ENCODE measurements at regions not wholly inside any gene's neighbourhood (a gene's known extent, or its start where the extent isn't known, plus 50 kb on each side); places are given as distances from the start of the nearest gene placed in this dataset.
"Not testable (repeated sequence)": the region's sequence is repeated elsewhere in the genome, so short reads cannot be mapped to it uniquely, and the experiment has no call there.

DNA sequence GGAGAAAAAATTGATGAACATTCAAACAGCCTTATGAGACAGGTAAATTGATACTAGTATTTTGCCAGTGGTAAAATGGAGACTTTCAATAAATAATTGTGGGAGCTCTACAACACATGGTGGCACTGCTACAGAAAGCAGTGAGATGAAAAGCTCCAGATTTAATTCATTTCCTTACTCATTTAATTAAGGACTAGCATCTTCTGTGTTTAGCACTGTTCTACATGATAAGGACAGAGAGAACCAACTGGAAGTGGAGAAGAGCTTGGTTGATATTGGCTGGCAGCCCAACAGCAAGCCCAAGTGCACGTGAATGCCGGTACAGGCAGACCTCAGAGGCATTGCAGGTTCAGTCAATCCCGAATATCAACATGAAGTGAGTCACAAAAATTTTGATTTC is 470.4 kb upstream of the MYT1L start:
- intact Hi-C loops (cut with micrococcal nuclease): no loop called here
- DNase-seq: no peak
- ATAC-seq: no peak

- ATAC-seq: no peak
- intact Hi-C loops (cut with micrococcal nuclease): no loop called here
- no peak for DNase-seq
Measured at GRCh38 chr2:2800697-2801096, 469.6 kb upstream of the MYT1L start.

- intact Hi-C loops (cut with micrococcal nuclease): no loop called here
- ATAC-seq (no peak), DNase-seq (no peak)
Measured at GRCh38 chr2:2800001-2800400, 468.9 kb upstream of the MYT1L start.

DNA sequence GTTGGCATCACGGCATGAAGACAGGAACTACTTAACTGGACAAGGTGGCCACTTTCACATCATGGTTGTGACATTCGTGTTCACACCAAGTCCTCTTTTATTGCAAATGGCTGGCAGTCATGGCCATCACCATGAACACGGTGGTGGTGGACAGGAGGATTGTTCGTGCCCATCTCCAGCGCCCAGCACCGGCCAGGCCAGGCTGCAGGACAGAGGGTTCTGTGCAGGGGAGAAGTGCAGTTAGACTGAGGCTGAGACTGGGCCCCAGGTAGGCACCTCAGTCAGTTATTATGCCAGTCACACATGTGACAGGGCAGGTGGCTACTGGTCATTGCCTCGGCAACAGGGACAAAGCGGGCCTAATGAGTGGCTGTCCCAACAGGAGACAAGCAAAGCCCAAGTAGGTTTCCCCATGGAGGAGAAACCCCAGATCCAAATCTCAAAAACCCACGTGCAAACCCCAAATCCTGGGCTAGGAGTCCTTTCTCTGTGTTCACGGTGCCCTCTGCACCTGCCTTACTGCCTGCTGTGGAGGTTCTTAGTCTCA is 468.1 kb upstream of the MYT1L start:
- ATAC-seq (no peak), DNase-seq (no peak)
- intact Hi-C loops (cut with micrococcal nuclease): no loop called here

DNA sequence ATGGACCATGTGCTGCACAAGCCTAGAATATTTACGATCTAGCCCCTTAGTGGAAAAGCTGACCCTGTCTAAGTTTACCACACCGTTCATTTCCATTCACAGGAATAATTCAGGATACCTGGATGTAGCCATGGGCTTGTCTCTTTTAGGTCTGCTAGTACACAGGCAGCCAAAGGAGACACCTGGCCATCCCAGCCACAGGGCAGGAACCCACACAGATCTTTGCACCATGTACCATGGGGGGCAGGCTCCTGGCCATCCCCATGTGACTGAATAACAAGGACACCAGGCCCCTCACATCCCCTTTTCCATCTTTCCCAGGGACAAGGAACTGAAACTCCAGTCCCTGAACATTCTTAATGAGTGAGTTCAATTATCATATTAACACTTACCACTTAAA is 467.3 kb upstream of the MYT1L start:
- no peak for ATAC-seq
- intact Hi-C loops (cut with micrococcal nuclease): no loop called here
- no peak for DNase-seq

- intact Hi-C loops (cut with micrococcal nuclease): no loop called here
- DNase-seq (no peak), ATAC-seq (no peak)
Measured at GRCh38 chr2:2797797-2798196, 466.7 kb upstream of the MYT1L start.

GRCh38 chr2:2796207-2796606 is 465.1 kb upstream of the MYT1L start:
- DNase-seq (no peak), ATAC-seq (no peak)
- intact Hi-C loops (cut with micrococcal nuclease): no loop called here

DNA sequence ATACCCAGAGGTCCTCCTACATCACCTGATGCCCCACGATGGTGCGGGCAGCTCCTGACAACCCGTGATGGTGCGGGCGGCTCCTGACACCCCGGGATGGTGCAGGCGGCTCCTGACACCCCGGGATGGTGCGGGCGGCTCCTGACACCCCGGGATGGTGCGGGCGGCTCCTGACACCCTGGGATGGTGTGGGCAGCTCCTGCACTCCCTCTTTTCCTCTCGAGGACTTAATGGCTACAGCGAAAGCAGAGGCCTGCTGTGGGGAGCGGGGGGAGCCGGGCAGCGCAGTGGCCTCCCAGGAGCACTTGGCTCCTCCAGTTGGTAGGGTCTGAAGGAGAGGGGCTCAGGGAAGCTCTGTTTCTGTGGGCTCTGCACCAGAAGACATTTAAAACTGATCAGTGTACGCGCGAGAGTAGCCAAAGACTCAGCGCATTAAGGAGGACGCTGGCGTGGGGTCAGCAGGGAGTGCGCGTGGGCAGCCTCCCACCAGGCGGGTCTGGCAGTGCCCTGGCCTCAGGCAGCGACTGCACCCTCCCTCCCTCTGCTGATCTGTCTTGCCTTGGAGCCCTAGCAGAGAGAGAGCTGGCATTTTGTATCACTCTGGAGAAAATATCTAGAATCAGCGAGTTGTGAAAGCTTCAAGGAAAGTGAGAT is 464.5 kb upstream of the MYT1L start:
- no peak for ATAC-seq
- no peak for DNase-seq
- intact Hi-C loops (cut with micrococcal nuclease): no loop called here

DNA sequence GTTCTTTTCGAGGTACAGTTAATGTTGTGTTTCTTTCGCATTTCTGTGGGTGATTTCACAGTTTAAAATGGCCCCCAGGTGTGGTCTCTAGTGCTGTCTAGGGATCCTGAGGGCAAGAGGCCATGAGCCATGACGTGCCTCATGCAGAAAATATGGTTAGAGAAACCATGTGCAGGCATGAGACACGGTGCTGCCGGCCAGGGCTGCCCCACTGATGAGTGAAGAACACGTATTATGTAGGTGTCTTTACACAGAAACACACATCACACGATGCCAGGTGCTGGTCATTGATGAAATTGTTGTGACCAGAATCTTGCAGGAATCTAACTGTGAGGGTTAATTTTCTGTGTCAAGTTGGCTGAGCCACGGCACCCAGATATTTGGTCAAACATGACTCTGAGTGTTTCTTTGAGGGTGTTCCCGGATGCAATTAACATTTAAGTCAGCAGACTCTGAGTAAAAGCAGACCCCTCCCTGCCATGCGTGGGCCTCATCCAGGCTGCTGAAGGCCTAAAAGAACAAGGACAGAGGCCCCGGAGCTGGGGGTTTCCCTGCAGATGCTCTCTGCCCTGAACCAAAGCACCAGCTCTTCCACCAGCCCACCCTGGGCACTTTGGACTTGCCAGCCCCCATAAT is 463.0 kb upstream of the MYT1L start:
- ATAC-seq (no peak), DNase-seq (no peak)
- intact Hi-C loops (cut with micrococcal nuclease): no loop called here

GRCh38 chr2:2793514-2793913 is 462.4 kb upstream of the MYT1L start:
- intact Hi-C loops (cut with micrococcal nuclease): no loop called here
- no peak for DNase-seq
- ATAC-seq: no peak

DNA sequence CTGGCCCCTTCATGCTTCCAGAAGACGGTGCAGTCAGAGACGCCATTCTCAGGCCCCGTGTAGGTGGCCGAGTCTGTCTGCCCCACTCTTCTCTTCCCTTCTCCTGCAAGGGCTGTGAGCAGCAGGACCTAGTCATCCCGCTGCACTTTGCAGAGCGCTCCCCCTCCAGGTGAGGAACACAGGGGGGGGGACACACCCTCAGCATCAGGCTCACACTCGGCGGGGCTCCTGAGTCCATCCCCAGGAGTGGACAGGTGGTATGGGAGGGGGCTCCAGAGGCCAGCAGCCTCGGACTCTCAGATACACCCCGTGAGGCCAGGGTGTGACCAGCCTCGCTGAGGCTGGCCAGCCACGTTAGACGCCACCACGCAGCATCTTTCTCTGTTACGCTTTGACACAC is 460.5 kb upstream of the MYT1L start:
- intact Hi-C loops (cut with micrococcal nuclease): no loop called here
- DNase-seq (no peak), ATAC-seq (no peak)

DNA sequence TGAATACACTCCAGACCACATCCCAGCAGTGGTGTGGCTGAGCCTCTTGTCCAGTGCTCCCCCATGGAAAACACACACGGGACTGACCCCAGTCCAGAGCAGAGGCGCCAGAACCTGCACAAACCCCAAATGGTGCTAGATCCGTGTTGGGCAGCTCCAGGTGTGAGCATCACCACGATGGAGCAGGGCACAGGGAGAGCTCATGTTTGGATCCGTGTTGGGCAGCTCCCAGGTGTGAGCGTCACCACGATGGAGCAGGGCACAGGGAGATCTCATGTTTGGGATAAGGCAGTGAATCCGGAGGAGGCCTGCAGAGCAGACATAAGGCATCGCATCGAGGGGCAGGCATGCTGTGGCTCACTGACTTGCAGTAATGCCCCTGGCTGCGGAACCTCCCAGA is 460.0 kb upstream of the MYT1L start:
- intact Hi-C loops (cut with micrococcal nuclease): no loop called here
- DNase-seq (no peak), ATAC-seq (no peak)

- DNase-seq (no peak), ATAC-seq (no peak)
- intact Hi-C loops (cut with micrococcal nuclease): no loop called here
Measured at GRCh38 chr2:2788076-2788475, 457.0 kb upstream of the MYT1L start.

- DNase-seq (peak; percentile 69), ATAC-seq (peak; percentile 64)
- intact Hi-C loops (cut with micrococcal nuclease): no loop called here
Measured at GRCh38 chr2:2787301-2787907, 456.3 kb upstream of the MYT1L start.

GRCh38 chr2:2782007-2782406 is 450.9 kb upstream of the MYT1L start:
- intact Hi-C loops (cut with micrococcal nuclease): no loop called here
- no peak for ATAC-seq
- no peak for DNase-seq

DNA sequence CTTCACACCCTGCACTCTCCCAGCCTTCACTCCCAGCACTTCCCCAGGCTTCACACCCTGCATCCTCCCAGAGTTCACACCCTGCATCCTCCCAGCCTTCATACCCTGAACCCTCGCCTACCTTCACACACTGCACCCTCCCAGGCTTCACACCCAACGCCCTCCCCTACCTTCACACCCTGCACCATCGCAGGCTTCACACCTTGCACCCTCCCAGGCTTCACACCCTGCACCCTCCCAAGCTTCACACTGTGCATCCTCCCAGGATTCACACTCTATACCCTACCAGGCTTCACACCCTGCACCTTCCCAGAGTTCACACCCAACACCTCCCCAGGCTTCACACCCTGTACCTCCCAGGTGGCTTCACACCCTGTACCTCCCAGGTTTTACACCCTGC is 448.7 kb upstream of the MYT1L start:
- DNase-seq: no peak
- no peak for ATAC-seq
- intact Hi-C loops (cut with micrococcal nuclease): no loop called here

GRCh38 chr2:2777876-2778275 is 446.8 kb upstream of the MYT1L start:
- no peak for ATAC-seq
- intact Hi-C loops (cut with micrococcal nuclease): no loop called here
- DNase-seq: no peak

- ATAC-seq: no peak
- intact Hi-C loops (cut with micrococcal nuclease): no loop called here
- DNase-seq: no peak
Measured at GRCh38 chr2:2777213-2777612, 446.1 kb upstream of the MYT1L start.

GRCh38 chr2:2775018-2775417 is 443.9 kb upstream of the MYT1L start:
- ATAC-seq (no peak), DNase-seq (no peak)
- intact Hi-C loops (cut with micrococcal nuclease): no loop called here

DNA sequence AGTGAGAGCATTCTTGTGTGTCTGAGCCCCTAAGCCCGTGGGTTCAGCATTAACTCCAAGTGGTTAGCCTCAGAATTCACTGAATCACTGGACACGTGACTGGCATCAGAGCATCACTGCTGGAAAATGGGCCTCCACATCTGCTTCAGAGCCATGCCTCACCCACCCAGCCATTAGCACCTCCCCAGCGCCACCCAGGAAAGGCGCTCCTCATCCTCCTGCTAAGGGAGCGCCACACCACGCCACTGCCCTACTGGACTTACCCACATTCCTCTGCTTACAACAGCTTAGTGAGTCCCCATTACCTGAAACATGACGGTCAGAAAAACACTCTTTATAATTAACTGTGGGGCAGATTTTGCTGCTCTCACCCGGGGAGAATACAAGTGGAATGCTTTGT is 442.6 kb upstream of the MYT1L start:
- DNase-seq (no peak), ATAC-seq (no peak)
- intact Hi-C loops (cut with micrococcal nuclease): no loop called here

DNA sequence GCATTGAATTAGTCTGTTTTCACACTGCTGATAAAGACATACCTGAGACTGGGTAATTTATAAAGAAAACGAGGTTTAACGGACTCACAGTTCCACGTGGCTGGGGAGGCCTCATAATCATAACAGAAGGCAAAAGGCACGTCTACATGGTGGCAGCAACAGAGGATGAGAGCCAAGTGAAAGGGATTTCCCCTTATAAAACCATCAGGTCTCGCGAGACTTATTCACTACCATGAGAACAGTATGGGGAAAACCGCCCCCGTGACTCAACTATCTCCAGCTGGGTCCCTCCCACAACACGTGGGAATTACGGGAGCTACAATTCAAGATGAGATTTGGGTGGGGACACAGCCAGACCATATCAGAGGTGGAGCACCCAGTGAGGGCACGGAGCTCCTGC is 442.0 kb upstream of the MYT1L start:
- ATAC-seq; intact Hi-C loops (cut with micrococcal nuclease); DNase-seq: not testable (repeated sequence)

Measured in left ventricle myocardium superior (tissue), 1 donor.